ENCODE measurements at regions not wholly inside any gene's neighbourhood (a gene's known extent, or its start where the extent isn't known, plus 50 kb on each side); places are given as distances from the start of the nearest gene placed in this dataset.

DNA sequence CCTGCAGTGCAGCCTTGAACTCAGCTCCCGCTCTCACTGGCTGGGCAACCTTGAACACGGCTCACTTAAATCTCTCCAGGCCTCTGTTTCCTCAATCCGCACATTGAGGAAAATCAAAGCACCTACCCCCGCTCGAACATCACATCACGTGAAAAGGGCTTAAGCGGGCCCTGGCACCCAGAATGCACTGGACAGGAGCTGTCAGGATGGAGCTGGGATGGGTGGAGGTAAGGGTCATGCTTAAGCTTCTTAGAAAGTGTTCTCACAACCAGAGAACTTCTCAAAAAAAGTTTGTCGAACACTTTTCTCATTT is 55.7 kb upstream of the MGMT start:
- no peak overlapping the region for H3K4me3 ChIP-seq
- no peaks in the 10 kb centered on the region for H3K9me3 ChIP-seq
- no peaks in the 10 kb centered on the region for H3K4me1 ChIP-seq
- ATAC-seq (no peak), DNase-seq (no peak)
- TF ChIP-seq CTCF (IDR thresholded peaks at IDR 0.05) = no peak
- H3K27ac ChIP-seq = no peak overlapping the region
- 81 to 87% (median 84%) methylated on average over 8 of the region's 8 CpGs for WGBS, 3 donors
- peaks cover 0 to 12% (median 0%) of the 10 kb centered on the region in 3 donors for H3K27me3 ChIP-seq (ENCODE audit: insufficient read depth in 3 of 3, low read length in 2 of 3)
- intact Hi-C loops (cut with DNase I) = no loop called here
- no peaks in the 10 kb centered on the region for H3K36me3 ChIP-seq (ENCODE audit: insufficient read depth in 1 of 2, low read depth in 1 of 2)

GRCh38 chr10:129411772-129412171 is 55.3 kb upstream of the MGMT start:
- TF ChIP-seq CTCF (IDR thresholded peaks at IDR 0.05) = no peak
- intact Hi-C loops (cut with DNase I) = no loop called here
- Histone ChIP-seq H3K36me3 (ENCODE audit: insufficient read depth in 1 of 2, low read depth in 1 of 2) (no peaks in the 10 kb centered on the region), H3K27ac (no peak overlapping the region), H3K4me1 (no peaks in the 10 kb centered on the region), H3K4me3 (no peak overlapping the region), H3K9me3 (no peaks in the 10 kb centered on the region), H3K27me3 (ENCODE audit: insufficient read depth in 3 of 3, low read length in 2 of 3) (peaks cover 0 to 12% (median 0%) of the 10 kb centered on the region in 3 donors)
- WGBS, 3 donors = 64 to 76% (median 69%) methylated on average over 7 of the region's 7 CpGs
- no peak for ATAC-seq
- DNase-seq = no peak

- no peak for TF ChIP-seq CTCF (IDR thresholded peaks at IDR 0.05)
- H3K4me1 ChIP-seq = no peaks in the 10 kb centered on the region
- no peaks in the 10 kb centered on the region for H3K36me3 ChIP-seq (ENCODE audit: insufficient read depth in 1 of 2, low read depth in 1 of 2)
- no peaks in the 10 kb centered on the region for H3K9me3 ChIP-seq
- WGBS, 3 donors = 81 to 86% (median 84%) methylated on average over 6 of the region's 6 CpGs
- no peak overlapping the region for H3K4me3 ChIP-seq
- intact Hi-C loops (cut with DNase I) = no loop called here
- H3K27me3 ChIP-seq (ENCODE audit: insufficient read depth in 3 of 3, low read length in 2 of 3) = peaks cover 0 to 17% (median 0%) of the 10 kb centered on the region in 3 donors
- H3K27ac ChIP-seq = no peak overlapping the region
- DNase-seq = no peak
- no peak for ATAC-seq
Measured at GRCh38 chr10:129413024-129413423, 54.0 kb upstream of the MGMT start.

DNA sequence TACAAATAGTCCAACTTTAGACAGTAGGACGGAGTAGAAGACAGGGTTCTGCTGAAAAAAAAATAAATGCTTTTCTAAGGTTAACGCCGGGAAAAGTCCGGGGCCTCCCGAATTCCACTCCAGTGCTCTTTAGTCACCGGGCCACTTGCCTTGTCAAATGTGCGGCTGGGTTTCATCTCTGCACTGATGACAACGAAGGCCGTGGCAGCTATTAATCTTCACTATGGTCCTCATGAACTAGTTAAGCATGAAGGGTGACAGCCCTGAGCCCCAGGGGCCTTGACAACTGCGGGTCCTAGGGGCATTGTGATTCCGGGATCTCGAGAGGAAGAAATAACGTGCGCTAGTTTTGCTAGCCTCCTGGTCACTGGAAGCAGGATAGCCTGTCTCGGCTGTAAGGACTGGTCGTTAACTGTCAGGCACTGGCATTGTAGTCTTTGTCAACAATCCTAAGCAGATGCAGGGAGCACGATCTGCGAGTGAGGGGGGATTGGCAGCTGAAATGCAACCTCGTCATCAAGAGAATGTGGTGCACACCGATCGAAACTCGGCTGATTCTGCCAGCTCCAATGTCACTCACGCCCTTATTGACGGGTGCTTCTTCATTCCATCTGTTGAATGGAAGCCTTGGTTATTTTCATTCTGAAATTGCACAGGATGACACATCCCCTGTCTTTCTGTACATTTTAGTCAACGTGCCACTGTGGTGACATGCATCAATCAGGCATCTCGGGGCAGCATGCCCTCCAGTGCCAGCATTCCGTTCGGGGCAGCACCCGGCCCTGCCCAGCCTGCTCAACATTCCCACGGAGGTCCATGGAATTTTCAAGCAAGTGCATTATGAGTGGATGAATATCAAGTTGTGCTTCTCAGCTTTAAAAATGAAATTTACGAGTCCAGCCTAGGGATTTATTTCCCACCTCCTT is 51.6 kb upstream of the MGMT start:
- peaks cover 0 to 28% (median 2%) of the 10 kb centered on the region in 3 donors for H3K27me3 ChIP-seq (ENCODE audit: insufficient read depth in 3 of 3, low read length in 2 of 3)
- H3K4me1 ChIP-seq = no peaks in the 10 kb centered on the region
- WGBS, 3 donors = 66 to 73% (median 67%) methylated on average over 31 of the region's 31 CpGs

More for the DNA sequence above, 51.6 kb upstream of the MGMT start:
- Histone ChIP-seq H3K36me3 (ENCODE audit: insufficient read depth in 1 of 2, low read depth in 1 of 2) (no peaks in the 10 kb centered on the region), H3K9me3 (no peaks in the 10 kb centered on the region), H3K4me3 (no peak overlapping the region), H3K27ac (no peak overlapping the region)
- peak in 1 of 4 donors; percentile 49 for ATAC-seq
- no peak for DNase-seq
- intact Hi-C loops (cut with DNase I) = no loop called here
- no peak for TF ChIP-seq CTCF (IDR thresholded peaks at IDR 0.05)
